Hepatocyte (in vitro differentiated cells): ENCODE measurements at regions not wholly inside any gene's neighbourhood (a gene's known extent, or its start where the extent isn't known, plus 50 kb on each side); places are given as distances from the start of the nearest gene placed in this dataset.

Experiments
- DNase-seq: peaks from one replicate; pipeline ENCODE4 v3.0.0-alpha.2; 2016; ENCODE audit warnings: low spot score
- H2AFZ ChIP-seq: fragments of 200-600 bp; sonication (generic); 2 replicates; pipeline ENCODE4 v1.6.0; 2016; ENCODE audit warnings: antibody characterized with exemption, mild to moderate bottlenecking
- H3K27ac ChIP-seq: fragments of 200-600 bp; sonication (generic); 2 replicates; pipeline ENCODE4 v1.5.1; 2016; ENCODE audit warnings: mild to moderate bottlenecking
- H3K27me3 ChIP-seq: fragments of 200-600 bp; sonication (generic); 2 replicates; pipeline ENCODE4 v1.6.1; 2016
- H3K36me3 ChIP-seq: fragments of 200-600 bp; sonication (generic); replicated peaks from 2 replicates; pipeline ENCODE4 v1.5.1; 2016; ENCODE audit warnings: low read depth; ENCODE audit not compliant: insufficient read depth
- H3K4me1 ChIP-seq: fragments of 200-600 bp; sonication (generic); 2 replicates; pipeline ENCODE4 v1.5.1; 2016; ENCODE audit warnings: mild to moderate bottlenecking, moderate library complexity; ENCODE audit not compliant: insufficient read depth
- H3K4me2 ChIP-seq: fragments of 200-600 bp; sonication (generic); 2 replicates; pipeline ENCODE4 v1.6.0; 2016
- H3K4me3 ChIP-seq: fragments of 200-600 bp; sonication (generic); 2 replicates; pipeline ENCODE4 v1.5.1; 2016; ENCODE audit warnings: mild to moderate bottlenecking
- H3K79me2 ChIP-seq: fragments of 200-600 bp; sonication (generic); 2 replicates; pipeline ENCODE4 v1.6.0; 2017; ENCODE audit warnings: mild to moderate bottlenecking
- H3K9me2 ChIP-seq: fragments of 200-600 bp; sonication (generic); replicated peaks from 2 replicates; pipeline ENCODE4 v1.6.0; 2017; ENCODE audit warnings: mild to moderate bottlenecking; ENCODE audit not compliant: insufficient read depth
- H3K9me3 ChIP-seq: fragments of 200-600 bp; sonication (generic); 2 replicates; pipeline ENCODE4 v1.5.1; 2016; ENCODE audit warnings: low read depth, mild to moderate bottlenecking
- H4K20me1 ChIP-seq: fragments of 200-600 bp; sonication (generic); 2 replicates; pipeline ENCODE4 v1.6.0; 2016; ENCODE audit warnings: mild to moderate bottlenecking; ENCODE audit not compliant: insufficient read depth, poor library complexity, severe bottlenecking
- EZH2 ChIP-seq: fragments of 200-600 bp; sonication (generic); IDR thresholded peaks from 2 replicates; pipeline ENCODE4 v1.6.1; 2016; ENCODE audit warnings: antibody characterized with exemption, mild to moderate bottlenecking, borderline replicate concordance
- EZH2phosphoT487 ChIP-seq: fragments of 200-600 bp; sonication (generic); IDR thresholded peaks from one replicate; pipeline ENCODE4 v1.6.1; 2018; ENCODE audit warnings: antibody characterized with exemption, mild to moderate bottlenecking, low read depth, moderate library complexity; ENCODE audit not compliant: unreplicated experiment, severe bottlenecking
- WGBS: methylation state at CpG from one replicate; pipeline ENCODE4 v1.1.6; 2016; ENCODE audit warnings: low lambda C conversion rate; ENCODE audit errors: missing lambda C conversion rate; 5-methylcytosine and 5-hydroxymethylcytosine counted together
- TF ChIP-seq, protein P1 (sequence below): fragments of 200-600 bp; sonication (generic); IDR thresholded peaks from 2 replicates; pipeline ENCODE4 v1.5.1; 2016; ENCODE audit warnings: antibody characterized with exemption, mild to moderate bottlenecking; ENCODE audit not compliant: poor library complexity

DNA sequence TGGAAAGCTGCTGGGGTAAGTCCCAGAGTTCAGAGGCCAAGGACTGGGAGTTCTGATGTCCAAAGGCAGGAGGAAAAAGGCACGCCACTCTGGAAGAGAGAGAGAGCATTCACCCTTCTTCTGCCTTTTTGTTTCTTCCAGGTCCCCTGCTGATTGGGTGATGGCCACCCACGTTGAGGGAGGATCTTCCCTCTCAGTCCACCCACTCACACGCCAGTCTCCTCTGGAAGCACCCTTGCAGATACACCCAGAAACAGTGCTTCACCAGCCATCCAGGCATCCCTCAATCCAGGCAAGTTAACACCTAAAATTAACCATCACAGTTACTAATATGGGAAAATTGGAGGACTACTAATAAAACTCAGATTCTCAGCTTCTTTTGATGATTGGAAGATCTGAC lies 66.1 kb upstream of the PARP1 start:
- no peak for DNase-seq
- Histone ChIP-seq H3K4me2 (no peak overlapping the region), H3K9me2 (no peaks in the 10 kb centered on the region), H2AFZ (no peak overlapping the region), H3K27ac (no peak overlapping the region), H3K9me3 (no peaks in the 10 kb centered on the region), H3K27me3 (peaks cover 19% of the 10 kb centered on the region), H3K36me3 (no peaks in the 10 kb centered on the region), H4K20me1 (no peaks in the 10 kb centered on the region), H3K79me2 (no peaks in the 10 kb centered on the region), H3K4me1 (no peaks in the 10 kb centered on the region), H3K4me3 (no peak overlapping the region)
- 81% methylated on average over 3 of the region's 3 CpGs for WGBS
- no peak for TF ChIP-seq EZH2phosphoT487
- TF ChIP-seq EZH2: no peak
- TF ChIP-seq, protein P1, sequence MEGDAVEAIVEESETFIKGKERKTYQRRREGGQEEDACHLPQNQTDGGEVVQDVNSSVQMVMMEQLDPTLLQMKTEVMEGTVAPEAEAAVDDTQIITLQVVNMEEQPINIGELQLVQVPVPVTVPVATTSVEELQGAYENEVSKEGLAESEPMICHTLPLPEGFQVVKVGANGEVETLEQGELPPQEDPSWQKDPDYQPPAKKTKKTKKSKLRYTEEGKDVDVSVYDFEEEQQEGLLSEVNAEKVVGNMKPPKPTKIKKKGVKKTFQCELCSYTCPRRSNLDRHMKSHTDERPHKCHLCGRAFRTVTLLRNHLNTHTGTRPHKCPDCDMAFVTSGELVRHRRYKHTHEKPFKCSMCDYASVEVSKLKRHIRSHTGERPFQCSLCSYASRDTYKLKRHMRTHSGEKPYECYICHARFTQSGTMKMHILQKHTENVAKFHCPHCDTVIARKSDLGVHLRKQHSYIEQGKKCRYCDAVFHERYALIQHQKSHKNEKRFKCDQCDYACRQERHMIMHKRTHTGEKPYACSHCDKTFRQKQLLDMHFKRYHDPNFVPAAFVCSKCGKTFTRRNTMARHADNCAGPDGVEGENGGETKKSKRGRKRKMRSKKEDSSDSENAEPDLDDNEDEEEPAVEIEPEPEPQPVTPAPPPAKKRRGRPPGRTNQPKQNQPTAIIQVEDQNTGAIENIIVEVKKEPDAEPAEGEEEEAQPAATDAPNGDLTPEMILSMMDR: no peak

DNA sequence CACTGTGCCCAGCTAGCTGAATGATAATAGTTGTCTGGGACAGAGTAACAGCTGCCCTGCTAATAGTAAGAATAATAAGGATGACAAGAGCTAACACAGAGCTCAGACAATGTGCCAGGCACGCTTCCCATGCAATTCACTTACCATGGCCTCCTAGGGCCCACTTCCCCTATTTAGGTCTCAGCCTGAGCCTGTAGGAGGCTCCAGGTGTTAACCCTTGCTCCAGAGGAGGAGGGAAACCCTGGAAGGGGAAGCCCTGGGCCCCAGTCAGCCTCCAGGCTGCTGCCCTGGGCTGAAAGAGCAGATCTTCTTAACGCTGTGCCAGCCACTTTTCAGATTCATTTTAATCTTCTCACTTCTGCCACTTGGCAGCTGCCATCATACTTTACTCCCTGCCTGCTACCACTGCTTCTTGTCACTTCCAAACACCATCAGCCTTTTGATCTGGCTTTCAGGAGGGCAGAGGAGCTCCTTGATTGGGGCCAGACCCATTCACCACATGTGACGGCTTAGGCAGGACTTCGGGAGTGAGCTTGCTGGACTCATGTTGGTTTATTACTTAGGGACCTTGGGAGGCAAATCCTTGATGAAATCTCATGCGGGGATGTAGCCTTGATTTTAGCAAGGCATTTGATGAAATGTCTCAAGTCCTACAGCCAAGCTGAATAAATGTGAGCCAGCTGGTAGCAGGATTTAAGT lies 66.7 kb upstream of the PARP1 start:
- DNase-seq: no peak
- Histone ChIP-seq H3K9me2 (no peaks in the 10 kb centered on the region), H3K4me3 (no peak overlapping the region), H3K27me3 (peaks cover 19% of the 10 kb centered on the region), H3K36me3 (no peaks in the 10 kb centered on the region), H3K4me1 (no peaks in the 10 kb centered on the region), H3K4me2 (no peak overlapping the region), H3K27ac (no peak overlapping the region), H2AFZ (no peak overlapping the region), H4K20me1 (no peaks in the 10 kb centered on the region), H3K79me2 (no peaks in the 10 kb centered on the region), H3K9me3 (no peaks in the 10 kb centered on the region)
- 47% methylated on average over 5 of the region's 5 CpGs for WGBS
- TF ChIP-seq, protein P1: no peak
- TF ChIP-seq EZH2: no peak
- TF ChIP-seq EZH2phosphoT487: no peak

DNA sequence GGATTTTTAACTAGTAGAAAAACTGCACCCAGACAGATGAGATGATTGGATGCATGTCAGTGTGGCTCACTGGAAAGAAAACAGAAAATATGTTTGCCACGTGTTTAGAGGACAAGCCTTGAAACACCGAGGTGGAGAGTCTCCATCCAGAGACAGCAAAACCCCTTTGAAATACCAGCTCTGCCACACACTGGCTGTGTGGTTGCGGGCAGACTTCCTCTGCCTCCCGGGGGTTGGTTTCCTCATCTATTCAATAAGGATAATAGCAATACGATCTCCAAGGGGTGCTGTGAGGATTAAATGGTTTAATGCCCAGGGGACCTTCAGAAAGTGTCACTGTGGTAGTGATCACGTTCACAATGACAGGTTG lies 67.2 kb upstream of the PARP1 start:
- no peak overlapping the region for H3K27ac ChIP-seq
- no peak for TF ChIP-seq EZH2
- TF ChIP-seq, protein P1: no peak
- TF ChIP-seq EZH2phosphoT487: no peak
- WGBS: 67% methylated on average over 6 of the region's 6 CpGs
- H3K4me2 ChIP-seq: no peak overlapping the region
- no peaks in the 10 kb centered on the region for H3K9me3 ChIP-seq
- H3K79me2 ChIP-seq: no peaks in the 10 kb centered on the region
- H3K4me1 ChIP-seq: peaks cover 5% of the 10 kb centered on the region
- H4K20me1 ChIP-seq: no peaks in the 10 kb centered on the region
- peaks cover 19% of the 10 kb centered on the region for H3K27me3 ChIP-seq
- no peak overlapping the region for H2AFZ ChIP-seq
- H3K4me3 ChIP-seq: no peak overlapping the region
- no peaks in the 10 kb centered on the region for H3K9me2 ChIP-seq
- no peak for DNase-seq
- H3K36me3 ChIP-seq: no peaks in the 10 kb centered on the region

GRCh38 chr1:226476066-226476465 lies 68.2 kb upstream of the PARP1 start:
- Histone ChIP-seq H4K20me1 (no peaks in the 10 kb centered on the region), H3K4me2 (no peak overlapping the region), H2AFZ (no peak overlapping the region), H3K4me3 (no peak overlapping the region), H3K9me3 (no peaks in the 10 kb centered on the region), H3K79me2 (no peaks in the 10 kb centered on the region), H3K4me1 (peaks cover 14% of the 10 kb centered on the region), H3K27ac (no peak overlapping the region), H3K36me3 (no peaks in the 10 kb centered on the region), H3K27me3 (peaks cover 19% of the 10 kb centered on the region), H3K9me2 (no peaks in the 10 kb centered on the region)
- DNase-seq: no peak
- 95% methylated on average over 5 of the region's 5 CpGs for WGBS
- TF ChIP-seq, protein P1: no peak
- no peak for TF ChIP-seq EZH2phosphoT487
- no peak for TF ChIP-seq EZH2
